K562 (cell line): ENCODE measurements at regions not wholly inside any gene's neighbourhood (a gene's known extent, or its start where the extent isn't known, plus 50 kb on each side); places are given as distances from the start of the nearest gene placed in this dataset.

Experiments used
- EZH2 ChIP-seq: IDR thresholded peaks from 2 replicates; pipeline ENCODE4 v1.6.1; 2012; ENCODE audit warnings: low read depth, mild to moderate bottlenecking, inconsistent platforms, low read length, borderline replicate concordance
- PCBP2 ChIP-seq: fragments of 200-400 bp; formaldehyde crosslinking; IDR thresholded peaks from 2 replicates; pipeline ENCODE4 v1.6.1; 2018; ENCODE audit warnings: low read length, low read depth, mild to moderate bottlenecking, moderate library complexity; ENCODE audit not compliant: poor library complexity, severe bottlenecking
- SIN3A ChIP-seq, 2 experiments: fragments of 150-350 bp in 1 of 2; IDR thresholded peaks; 2 replicates each; pipeline ENCODE4 v1.6.1; 2011 to 2016; ENCODE audit warnings: borderline replicate concordance in 2 of 2, low read depth in 2 of 2, low read length in 2 of 2, mild to moderate bottlenecking in 2 of 2, moderate library complexity in 2 of 2; ENCODE audit not compliant: control insufficient read depth in 1 of 2
- SRF ChIP-seq, 2 experiments: fragments of 250-450, 450-650 bp in 1 of 2; sonication (Bioruptor Pico) in 1 of 2; sonication (generic) in 1 of 2; formaldehyde crosslinking; IDR thresholded peaks; 2 replicates each; pipeline versions ENCODE4 v1.5.0 to v1.5.1; 2020 to 2022; ENCODE audit warnings: mild to moderate bottlenecking in 1 of 2, missing genetic modification reagents in 1 of 2
- ZNF408 ChIP-seq: fragments of 250-450 bp; sonication (Bioruptor Pico); IDR thresholded peaks from 2 replicates; pipeline ENCODE4 v1.4.0; 2020; ENCODE audit warnings: low read depth, mild to moderate bottlenecking, moderate library complexity
- ZNF830 ChIP-seq: fragments of 250-450 bp; sonication (Bioruptor Pico); IDR thresholded peaks from 2 replicates; pipeline ENCODE4 v1.5.0; 2021; ENCODE audit warnings: mild to moderate bottlenecking

DNA sequence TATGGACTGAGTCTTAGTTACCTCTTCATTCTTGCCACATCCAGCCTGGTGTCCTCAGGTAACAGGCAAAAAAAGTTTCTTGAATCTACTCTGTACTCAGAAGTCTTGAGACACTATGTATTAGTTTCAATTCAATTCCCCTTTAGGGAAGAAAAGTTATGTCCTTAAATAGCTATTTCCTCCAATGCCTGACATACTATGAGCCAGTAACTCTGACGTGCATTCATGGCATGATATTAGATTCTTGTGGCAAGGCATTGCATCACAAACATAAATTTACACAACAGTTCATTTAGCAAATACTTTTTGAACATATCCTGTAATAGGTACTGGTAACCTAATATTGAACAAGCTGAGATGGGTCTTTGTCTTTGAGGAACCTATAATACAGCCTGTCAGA is 109.3 kb upstream of the FOXB1 start:
- TF ChIP-seq SRF (CRISPR knock-in tag; IDR thresholded peaks at IDR 0.05) (no peak), EZH2 (no peak), ZNF408 (CRISPR knock-in tag) (no peak), ZNF830 (CRISPR knock-in tag) (no peak), SIN3A (IDR thresholded peaks at IDR 0.05; ENCODE audit: borderline replicate concordance in 2 of 2, control insufficient read depth in 1 of 2, low read depth in 2 of 2, low read length in 2 of 2) (no peak), PCBP2 (no peak)
